ENCODE measurements at regions not wholly inside any gene's neighbourhood (a gene's known extent, or its start where the extent isn't known, plus 50 kb on each side); places are given as distances from the start of the nearest gene placed in this dataset.
"Not testable (repeated sequence)": the region's sequence is repeated elsewhere in the genome, so short reads cannot be mapped to it uniquely, and the experiment has no call there.

DNA sequence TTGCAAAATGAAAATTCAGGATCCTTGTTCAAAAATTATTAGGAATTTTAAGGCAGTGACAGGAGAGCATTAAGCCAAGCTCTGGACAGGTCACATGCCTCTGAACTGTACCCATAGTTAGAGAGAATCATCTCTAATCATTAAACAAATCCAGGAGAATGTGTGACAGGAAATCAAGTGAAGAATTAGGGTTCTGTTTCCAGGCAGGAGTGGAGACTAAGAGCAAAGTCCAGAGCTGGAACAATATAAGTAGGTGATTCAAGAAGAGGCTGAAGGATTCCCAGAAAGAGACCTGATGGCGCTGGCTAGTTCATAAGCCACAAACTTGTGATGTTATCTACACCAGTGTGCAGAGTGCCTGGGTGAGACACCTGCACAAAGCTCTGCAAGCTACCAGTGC is 104.6 kb upstream of the PRKG2 start:
- FAIRE-seq = no peak
- no peak for TF ChIP-seq CTCF (IDR thresholded peaks at IDR 0.05; ENCODE audit: insufficient read depth, missing control alignments)
- no peak for DNase-seq (ENCODE audit: insufficient read length, low spot score)

DNA sequence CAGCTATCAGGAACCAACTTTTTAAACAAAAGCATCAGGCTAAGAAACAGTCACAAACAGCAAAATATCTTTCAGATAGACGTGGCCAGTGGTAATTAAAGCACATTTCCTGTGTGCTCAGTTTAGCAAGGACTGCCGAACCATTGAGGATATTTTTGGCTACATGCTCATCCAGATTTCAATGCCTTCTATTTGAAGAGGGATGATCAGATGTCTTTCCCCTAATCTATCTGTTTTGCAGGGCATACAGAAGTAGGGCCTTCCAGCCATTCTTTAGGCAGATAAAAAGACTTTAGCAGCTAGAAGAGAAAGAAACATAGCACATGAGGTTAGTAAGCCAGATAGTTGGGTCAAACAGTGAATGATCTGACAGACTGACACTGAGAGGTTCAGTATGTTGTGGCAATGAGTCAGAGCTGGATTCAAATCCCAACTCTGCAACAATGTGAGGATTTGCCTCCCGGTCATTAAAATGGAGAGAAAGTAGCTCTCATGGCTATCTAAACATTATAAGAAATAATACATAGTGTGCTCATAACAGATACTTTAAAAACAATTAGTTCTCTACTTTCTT is 100.0 kb upstream of the PRKG2 start:
- TF ChIP-seq CTCF (IDR thresholded peaks at IDR 0.05; ENCODE audit: insufficient read depth, missing control alignments) = no peak
- no peak for DNase-seq (ENCODE audit: insufficient read length, low spot score)
- no peak for FAIRE-seq

DNA sequence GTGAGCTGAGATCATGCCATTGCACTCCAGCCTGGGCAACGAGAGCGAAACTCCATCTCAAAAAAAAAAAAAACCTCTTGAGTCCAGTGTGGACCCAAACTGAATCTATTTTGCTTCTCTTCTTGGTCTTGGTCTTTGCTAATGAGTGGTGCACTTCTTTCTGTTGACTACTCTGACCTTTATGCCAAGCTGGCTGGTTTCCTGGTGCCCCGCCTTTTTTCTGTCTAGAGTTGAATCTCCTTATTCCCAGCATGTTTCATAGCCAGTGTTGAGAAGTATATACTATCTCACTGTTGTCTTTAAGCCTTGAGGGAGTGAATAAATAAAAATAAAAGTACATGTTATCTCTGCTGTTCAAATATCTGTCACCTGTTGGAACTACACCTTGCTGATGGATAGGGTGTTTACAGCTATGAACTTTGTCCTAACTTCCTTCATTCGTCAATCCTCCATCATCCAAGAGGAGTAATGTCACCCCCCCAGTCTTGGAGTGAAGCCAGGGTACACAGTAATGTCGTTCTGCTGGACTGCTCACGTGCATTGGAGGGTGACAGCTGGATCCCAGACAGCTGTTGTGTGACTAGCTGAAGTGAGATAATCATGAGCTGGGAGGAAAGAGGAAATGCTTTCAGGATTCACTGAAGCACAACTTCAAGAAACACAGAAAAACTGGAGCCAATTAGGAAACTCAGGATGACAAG is 99.3 kb upstream of the PRKG2 start:
- FAIRE-seq (no peak), DNase-seq (ENCODE audit: insufficient read length, low spot score) (no peak)
- no peak for TF ChIP-seq CTCF (IDR thresholded peaks at IDR 0.05; ENCODE audit: insufficient read depth, missing control alignments)

DNA sequence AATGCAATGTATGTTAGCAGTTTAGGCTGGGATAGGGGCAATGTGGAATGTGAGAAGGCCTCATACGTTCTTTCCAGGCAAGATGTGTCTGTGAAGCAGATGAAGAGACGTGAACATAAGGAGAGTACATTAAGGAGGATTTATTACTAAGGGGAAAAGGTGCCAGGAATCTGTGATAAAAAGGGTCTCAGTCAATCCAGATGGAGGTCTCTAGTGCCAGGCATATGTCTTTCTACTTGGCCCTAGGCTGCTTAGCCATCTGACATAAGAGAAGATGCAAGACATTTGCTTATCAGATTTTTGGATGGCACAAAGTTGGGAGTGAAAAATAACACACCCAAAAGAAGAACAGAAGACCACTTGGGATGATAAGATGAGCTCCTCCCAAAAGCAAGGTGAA is 93.0 kb upstream of the PRKG2 start:
- peak; percentile 46 for FAIRE-seq
- no peak for DNase-seq (ENCODE audit: insufficient read length, low spot score)
- no peak for TF ChIP-seq CTCF (IDR thresholded peaks at IDR 0.05; ENCODE audit: insufficient read depth, missing control alignments)

DNA sequence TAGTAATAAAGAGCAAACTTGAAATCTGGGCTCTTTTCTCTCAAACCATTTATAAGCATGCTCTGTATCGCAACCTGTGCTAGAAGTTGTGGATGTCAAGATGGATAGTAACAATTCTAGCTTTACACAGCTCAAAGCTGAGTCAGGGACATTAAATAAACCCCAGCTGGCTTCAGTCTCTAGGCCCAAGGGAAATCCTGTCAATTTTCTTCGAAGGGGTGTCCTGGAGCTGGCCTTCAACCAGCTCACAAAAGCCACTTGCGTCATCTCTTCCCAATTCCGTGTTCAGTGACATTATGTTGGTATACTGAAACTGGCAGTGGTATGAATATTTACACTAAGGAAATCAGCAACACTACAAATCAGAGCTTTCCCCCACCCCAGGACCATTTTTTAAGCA is 89.8 kb upstream of the PRKG2 start:
- TF ChIP-seq CTCF (IDR thresholded peaks at IDR 0.05; ENCODE audit: insufficient read depth, missing control alignments) = no peak
- FAIRE-seq (no peak), DNase-seq (ENCODE audit: insufficient read length, low spot score) (no peak)

DNA sequence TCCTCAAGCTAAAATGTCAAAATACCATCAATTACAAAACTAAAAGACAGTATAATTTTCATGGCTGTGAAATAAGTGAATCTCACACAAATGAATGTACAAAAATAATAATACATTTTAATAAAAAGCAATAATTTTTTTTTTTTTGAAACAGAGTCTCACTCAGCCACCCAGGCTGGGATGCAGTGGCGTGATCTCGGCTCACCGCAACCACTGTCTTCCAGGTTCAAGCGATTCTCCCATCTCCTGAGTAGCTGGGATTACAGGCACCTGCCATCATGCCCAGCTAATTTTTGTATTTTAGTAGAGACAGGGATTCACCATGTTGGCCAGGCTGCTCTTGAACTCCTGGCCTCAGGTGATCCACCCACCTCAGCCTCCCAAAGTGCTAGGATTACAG is 85.3 kb upstream of the PRKG2 start:
- FAIRE-seq; DNase-seq (ENCODE audit: insufficient read length, low spot score): not testable (repeated sequence)

DNA sequence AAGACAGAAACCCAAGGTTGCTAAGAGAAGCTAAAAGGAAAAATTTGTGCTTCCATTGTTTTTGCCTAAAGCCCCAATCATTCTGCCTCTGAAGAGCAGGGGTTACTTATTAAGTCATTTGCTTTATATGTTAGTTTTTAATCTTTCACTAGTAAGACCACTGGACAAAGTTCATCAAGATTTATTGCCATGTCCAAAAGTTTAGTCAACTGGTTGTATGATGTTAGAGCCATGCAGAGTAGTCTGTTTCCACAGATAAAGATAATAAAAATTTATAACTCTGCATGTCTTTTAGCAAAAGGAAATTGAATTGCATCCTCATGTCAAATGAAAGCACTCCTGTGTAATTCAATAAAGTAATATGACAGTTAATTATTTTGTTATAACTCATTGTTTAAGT is 75.8 kb upstream of the PRKG2 start:
- DNase-seq (ENCODE audit: insufficient read length, low spot score) (no peak), FAIRE-seq (no peak)
- no peak for TF ChIP-seq CTCF (IDR thresholded peaks at IDR 0.05; ENCODE audit: insufficient read depth, missing control alignments)
